Upper lobe of left lung (tissue), 6 donors: ENCODE measurements at regions not wholly inside any gene's neighbourhood (a gene's known extent, or its start where the extent isn't known, plus 50 kb on each side); places are given as distances from the start of the nearest gene placed in this dataset.

Experiments used
- ATAC-seq, 2 donors: fragments of 200-7000 bp; cut with Tn5 transposase; one replicate each; pipeline ENCODE4 v1.9.1; 2022; ENCODE audit warnings: mild to moderate bottlenecking in 2 of 2, moderate library complexity in 2 of 2; ENCODE audit not compliant: low FRiP score in 2 of 2
- DNase-seq, 2 donors: peaks; one replicate each; pipeline ENCODE4 v3.0.0-alpha.2; 2019 to 2020
- H3K27ac ChIP-seq, 4 donors: fragments of 200-600 bp; sonication (generic); one replicate each; pipeline ENCODE4 v1.5.1; 2016 to 2019
- H3K27me3 ChIP-seq, 4 donors: fragments of 200-600 bp; sonication (generic); one replicate each; pipeline ENCODE4 v1.5.1; 2017 to 2019
- H3K36me3 ChIP-seq, 4 donors: fragments of 200-600 bp; sonication (generic); one replicate each; pipeline ENCODE4 v1.5.1; 2016 to 2019
- H3K4me1 ChIP-seq, 4 donors: fragments of 200-600 bp; sonication (generic); one replicate each; pipeline ENCODE4 v1.5.1; 2018 to 2019
- H3K4me3 ChIP-seq, 4 donors: fragments of 200-600 bp; sonication (generic); one replicate each; pipeline ENCODE4 v1.5.1; 2017 to 2019; ENCODE audit warnings: mild to moderate bottlenecking in 2 of 4, moderate library complexity in 1 of 4
- H3K9me3 ChIP-seq, 4 donors: fragments of 200-600 bp; sonication (generic); one replicate each; pipeline ENCODE4 v1.5.1; 2018 to 2019
- EP300 ChIP-seq, 4 donors: sonication (generic); formaldehyde crosslinking; IDR thresholded peaks; one replicate each; pipeline ENCODE4 v1.5.1; 2017; ENCODE audit warnings: antibody characterized with exemption in 4 of 4, control low read depth in 2 of 4
- POLR2A ChIP-seq, 4 donors: fragments of 450-650 bp; IDR thresholded peaks; one replicate each; pipeline ENCODE4 v1.5.1; 2016 to 2017; ENCODE audit warnings: antibody characterized with exemption in 4 of 4, mild to moderate bottlenecking in 2 of 4
- POLR2AphosphoS5 ChIP-seq, 2 donors: sonication (generic); formaldehyde crosslinking; IDR thresholded peaks; one replicate each; pipeline ENCODE4 v1.5.1; 2017; ENCODE audit warnings: antibody characterized with exemption in 2 of 2
- WGBS, 2 donors: methylation state at CpG; one replicate each; pipeline ENCODE4 v1.1.5; 2017 to 2018; 5-methylcytosine and 5-hydroxymethylcytosine counted together
- TF ChIP-seq, protein P1 (sequence below), 6 experiments: fragments of 450-650 bp in 4 of 6; fragments of 200-600 bp in 2 of 6; sonication (generic) in 2 of 6; IDR thresholded peaks; one replicate each; pipeline ENCODE4 v1.5.1; 2016 to 2019; ENCODE audit warnings: antibody characterized with exemption in 6 of 6
- donor health status: DM: no; HTN: no; CAD: no; lungs with moderate emphysema.
- donor health status: DM: no; HTN: yes; CAD: no; lungs with severe emphysema.

DNA sequence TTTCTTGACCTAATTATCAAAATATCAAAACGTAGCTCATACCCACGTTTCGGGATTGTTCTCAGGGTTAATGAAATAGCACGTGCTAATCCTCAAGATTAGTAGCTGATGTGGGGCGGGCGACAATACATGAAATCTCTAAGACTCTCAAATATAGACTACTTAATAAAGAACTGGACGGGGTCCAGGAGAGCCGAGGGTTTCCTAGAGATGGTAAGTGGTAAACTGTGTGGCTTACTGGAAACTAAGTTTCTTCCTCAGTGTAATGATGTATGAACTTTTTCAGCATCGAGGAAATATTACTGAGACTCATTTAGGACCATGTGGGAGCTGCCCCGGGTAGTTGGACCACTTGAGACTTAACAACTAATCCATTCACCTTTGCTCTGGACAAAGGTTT is 453.3 kb upstream of the SALL3 start:
- ATAC-seq (no peak), DNase-seq (no peak)
- Histone ChIP-seq H3K27me3 (no peaks in the 10 kb centered on the region), H3K4me3 (no peak overlapping the region), H3K4me1 (peaks cover 0 to 17% (median 10%) of the 10 kb centered on the region in 4 donors), H3K36me3 (no peaks in the 10 kb centered on the region), H3K27ac (no peak overlapping the region), H3K9me3 (no peaks in the 10 kb centered on the region)
- no peak for TF ChIP-seq POLR2A (IDR thresholded peaks at IDR 0.05)
- TF ChIP-seq EP300 (IDR thresholded peaks at IDR 0.05) = no peak
- TF ChIP-seq, protein P1, sequence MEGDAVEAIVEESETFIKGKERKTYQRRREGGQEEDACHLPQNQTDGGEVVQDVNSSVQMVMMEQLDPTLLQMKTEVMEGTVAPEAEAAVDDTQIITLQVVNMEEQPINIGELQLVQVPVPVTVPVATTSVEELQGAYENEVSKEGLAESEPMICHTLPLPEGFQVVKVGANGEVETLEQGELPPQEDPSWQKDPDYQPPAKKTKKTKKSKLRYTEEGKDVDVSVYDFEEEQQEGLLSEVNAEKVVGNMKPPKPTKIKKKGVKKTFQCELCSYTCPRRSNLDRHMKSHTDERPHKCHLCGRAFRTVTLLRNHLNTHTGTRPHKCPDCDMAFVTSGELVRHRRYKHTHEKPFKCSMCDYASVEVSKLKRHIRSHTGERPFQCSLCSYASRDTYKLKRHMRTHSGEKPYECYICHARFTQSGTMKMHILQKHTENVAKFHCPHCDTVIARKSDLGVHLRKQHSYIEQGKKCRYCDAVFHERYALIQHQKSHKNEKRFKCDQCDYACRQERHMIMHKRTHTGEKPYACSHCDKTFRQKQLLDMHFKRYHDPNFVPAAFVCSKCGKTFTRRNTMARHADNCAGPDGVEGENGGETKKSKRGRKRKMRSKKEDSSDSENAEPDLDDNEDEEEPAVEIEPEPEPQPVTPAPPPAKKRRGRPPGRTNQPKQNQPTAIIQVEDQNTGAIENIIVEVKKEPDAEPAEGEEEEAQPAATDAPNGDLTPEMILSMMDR (IDR thresholded peaks at IDR 0.05) = no peak
- TF ChIP-seq POLR2AphosphoS5 (IDR thresholded peaks at IDR 0.05) = no peak
- WGBS, 2 donors = 48 to 52% methylated on average over 10 of the region's 10 CpGs

DNA sequence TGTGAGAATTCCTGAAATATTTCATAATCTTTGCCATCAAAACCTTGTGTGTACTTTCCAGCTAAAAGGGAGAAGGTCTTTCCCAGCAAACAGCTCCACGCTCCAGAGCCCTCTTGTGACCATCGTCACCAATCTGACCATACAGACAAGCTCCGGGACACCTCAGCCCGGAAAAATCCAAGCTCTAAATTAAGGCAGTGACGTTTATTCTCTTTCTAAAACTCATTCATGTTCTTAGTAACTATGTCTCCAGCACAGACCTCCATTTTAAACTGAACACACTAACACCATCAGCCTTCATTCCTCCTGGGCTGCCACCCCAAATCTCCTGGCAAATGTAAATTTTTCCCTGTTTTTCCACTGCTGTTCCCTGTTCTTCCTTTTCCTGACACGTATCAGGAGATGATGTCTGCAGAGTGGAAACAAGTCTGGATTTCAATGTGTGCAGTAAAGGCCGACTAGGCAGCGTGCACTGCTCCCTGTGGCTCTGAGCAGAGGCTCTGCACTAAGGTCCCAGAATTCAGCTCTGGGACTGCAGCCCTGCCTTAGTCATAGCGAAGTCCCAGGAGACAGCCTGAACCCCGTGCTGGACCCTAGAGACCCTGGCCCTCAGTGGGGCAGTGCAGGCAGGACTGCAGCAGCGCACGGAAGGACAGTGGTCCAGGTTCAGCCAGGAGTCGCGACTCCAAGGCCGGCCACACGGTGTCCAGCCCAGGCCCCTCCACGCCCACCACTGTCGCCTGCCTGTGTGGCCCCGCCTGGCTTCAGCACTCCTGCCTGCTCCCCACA is 452.5 kb upstream of the SALL3 start:
- Histone ChIP-seq H3K4me1 (peaks cover 0 to 17% (median 10%) of the 10 kb centered on the region in 4 donors), H3K36me3 (no peaks in the 10 kb centered on the region), H3K27me3 (no peaks in the 10 kb centered on the region), H3K4me3 (no peak overlapping the region), H3K9me3 (no peaks in the 10 kb centered on the region), H3K27ac (no peak overlapping the region)
- 69 to 78% methylated on average over 13 to 18 of the region's 19 CpGs for WGBS, 2 donors
- ATAC-seq (peak; percentile 21 to 31), DNase-seq (no peak)
- TF ChIP-seq POLR2A (IDR thresholded peaks at IDR 0.05) (no peak), EP300 (IDR thresholded peaks at IDR 0.05) (no peak), POLR2AphosphoS5 (IDR thresholded peaks at IDR 0.05) (no peak)
- TF ChIP-seq, protein P1 (IDR thresholded peaks at IDR 0.05) = no peak

DNA sequence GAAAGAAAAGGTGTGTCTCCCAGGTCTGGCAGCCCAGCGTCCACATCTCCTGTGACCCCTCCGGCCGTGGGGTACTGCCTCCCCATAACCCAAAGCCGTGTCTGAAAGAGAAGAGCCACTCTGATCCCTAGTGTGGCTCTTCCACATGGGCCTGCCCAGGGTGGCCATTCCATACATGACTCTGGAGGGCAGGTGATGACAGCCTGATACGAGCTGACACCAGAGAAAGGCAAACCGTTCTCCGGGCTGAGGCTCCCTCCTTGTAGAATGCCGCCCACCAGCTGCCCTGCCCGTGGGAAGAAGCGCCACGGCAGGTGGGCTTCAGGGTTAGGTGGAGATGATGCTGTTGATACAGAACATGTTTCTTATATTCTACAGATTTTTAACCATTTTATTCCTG is 451.6 kb upstream of the SALL3 start:
- H3K9me3 ChIP-seq = no peaks in the 10 kb centered on the region
- ATAC-seq (no peak), DNase-seq (no peak)
- 91 to 93% methylated on average over 8 to 11 of the region's 11 CpGs for WGBS, 2 donors
- TF ChIP-seq POLR2AphosphoS5 (IDR thresholded peaks at IDR 0.05) (no peak), EP300 (IDR thresholded peaks at IDR 0.05) (no peak), POLR2A (IDR thresholded peaks at IDR 0.05) (no peak)
- TF ChIP-seq, protein P1 (IDR thresholded peaks at IDR 0.05) = no peak
- H3K4me1 ChIP-seq = peaks cover 0 to 17% (median 10%) of the 10 kb centered on the region in 4 donors
- no peaks in the 10 kb centered on the region for H3K27me3 ChIP-seq
- H3K36me3 ChIP-seq = no peaks in the 10 kb centered on the region
- H3K27ac ChIP-seq = no peak overlapping the region
- H3K4me3 ChIP-seq = no peak overlapping the region

DNA sequence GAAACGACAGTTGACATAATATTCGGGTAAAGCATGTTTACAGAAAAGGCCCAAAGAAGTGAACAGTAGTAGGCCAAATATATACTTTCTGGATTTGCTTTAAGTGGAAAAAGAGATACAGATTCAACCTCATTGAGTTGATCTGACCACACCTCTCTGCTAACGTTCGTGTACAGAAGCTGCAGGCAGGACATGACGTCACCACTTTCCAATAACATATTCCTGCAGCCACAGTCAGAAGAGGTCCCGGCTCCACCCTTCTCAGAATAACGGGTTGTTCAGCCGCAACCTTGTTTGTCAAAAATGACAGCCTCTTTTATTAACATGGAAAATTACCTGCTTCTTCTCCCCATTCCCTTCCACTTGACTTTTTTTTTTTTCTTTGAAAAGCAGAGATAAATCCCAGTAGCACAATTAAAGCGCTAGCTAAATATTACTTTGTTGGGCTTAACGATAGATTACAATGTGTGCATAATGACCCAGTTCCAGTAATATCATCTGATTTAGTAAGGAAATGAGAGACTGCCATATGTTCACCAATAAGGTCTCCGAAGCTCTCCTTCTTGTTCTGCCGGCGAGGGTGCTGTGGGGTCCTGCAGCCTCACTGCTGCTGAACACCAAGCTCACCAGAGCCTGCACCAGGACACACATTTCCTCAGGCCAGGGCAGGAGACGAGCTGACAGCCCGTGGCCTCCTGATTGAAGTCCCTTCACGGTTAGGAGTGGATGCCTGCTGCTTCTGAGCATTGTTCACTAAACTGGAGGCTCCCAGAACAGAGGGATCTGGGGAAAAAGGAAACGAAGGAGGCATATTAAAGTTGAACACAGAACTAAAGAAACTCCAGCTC is 451.0 kb upstream of the SALL3 start:
- WGBS, 2 donors = 68 to 73% methylated on average over 17 of the region's 17 CpGs
- ATAC-seq (no peak), DNase-seq (no peak)
- H3K27me3 ChIP-seq = no peaks in the 10 kb centered on the region
- no peak overlapping the region for H3K4me3 ChIP-seq
- no peaks in the 10 kb centered on the region for H3K36me3 ChIP-seq
- peaks cover 0 to 17% (median 10%) of the 10 kb centered on the region in 4 donors for H3K4me1 ChIP-seq
- TF ChIP-seq POLR2AphosphoS5 (IDR thresholded peaks at IDR 0.05) = no peak
- no peak for TF ChIP-seq EP300 (IDR thresholded peaks at IDR 0.05)
- TF ChIP-seq POLR2A (IDR thresholded peaks at IDR 0.05) = no peak
- TF ChIP-seq, protein P1 (IDR thresholded peaks at IDR 0.05) = no peak
- no peaks in the 10 kb centered on the region for H3K9me3 ChIP-seq
- H3K27ac ChIP-seq = no peak overlapping the region
